Glomerular visceral epithelial cell (primary cell): ENCODE measurements at regions not wholly inside any gene's neighbourhood (a gene's known extent, or its start where the extent isn't known, plus 50 kb on each side); places are given as distances from the start of the nearest gene placed in this dataset.
"Not testable (repeated sequence)": the region's sequence is repeated elsewhere in the genome, so short reads cannot be mapped to it uniquely, and the experiment has no call there.

ENCODE experiments used
- DNase-seq: peaks from one replicate; pipeline ENCODE4 v3.0.0-alpha.2; 2016; ENCODE audit errors: extremely low spot score

DNA sequence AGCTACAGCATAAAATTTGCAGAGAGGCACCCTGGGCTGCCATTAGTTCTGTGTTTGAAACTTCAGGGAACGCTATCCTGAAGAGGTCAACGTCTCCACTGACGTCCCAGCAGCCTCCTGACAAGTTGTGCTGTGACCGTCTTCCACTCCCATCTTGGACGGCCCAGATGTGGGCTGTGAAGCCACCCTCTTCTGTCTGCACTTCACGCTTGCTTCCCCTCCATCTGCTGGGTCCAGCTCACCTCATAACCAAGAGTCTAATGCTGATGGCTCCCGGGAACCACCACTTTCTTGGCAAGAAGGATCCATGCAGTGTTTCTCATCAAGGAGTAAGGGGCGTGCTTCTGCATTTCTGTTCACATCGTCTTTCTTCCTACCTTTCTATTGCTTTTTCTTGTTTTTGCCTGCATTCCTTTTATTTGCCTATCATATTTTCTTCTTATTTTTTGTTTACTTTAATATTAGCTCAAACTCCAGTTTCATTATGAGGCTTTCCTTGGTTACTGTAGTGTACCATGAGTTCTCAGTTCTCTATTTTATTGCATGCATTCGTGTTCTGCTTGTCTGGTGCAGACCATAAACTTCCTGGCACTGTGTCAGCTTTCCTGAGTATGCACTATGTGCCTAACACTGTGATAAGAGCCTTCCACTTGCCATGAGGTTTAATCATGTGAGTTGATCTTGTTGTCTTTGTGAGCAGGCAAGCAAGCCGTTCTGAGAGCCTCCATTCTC is 631.8 kb upstream of the RAB6C start:
- no peak for DNase-seq

DNA sequence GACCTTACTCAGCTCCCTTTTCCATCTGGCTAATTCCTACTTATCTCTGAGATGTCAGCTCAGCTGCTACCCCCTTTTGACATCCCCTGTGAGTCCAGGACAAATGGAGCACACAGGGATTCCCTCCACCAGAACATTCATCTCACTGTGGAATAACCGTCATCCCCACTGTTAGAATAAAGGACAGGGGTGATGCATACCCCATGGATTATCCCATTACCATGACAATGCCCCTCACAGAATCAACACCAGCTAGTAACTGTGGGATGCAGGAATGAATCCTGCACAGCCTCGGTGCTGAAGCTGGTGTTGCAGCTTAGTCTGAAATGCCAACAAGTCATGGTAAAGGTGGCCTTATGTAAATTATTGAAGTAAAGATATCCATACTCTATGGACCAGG is 624.8 kb upstream of the RAB6C start:
- DNase-seq, result no peak

DNA sequence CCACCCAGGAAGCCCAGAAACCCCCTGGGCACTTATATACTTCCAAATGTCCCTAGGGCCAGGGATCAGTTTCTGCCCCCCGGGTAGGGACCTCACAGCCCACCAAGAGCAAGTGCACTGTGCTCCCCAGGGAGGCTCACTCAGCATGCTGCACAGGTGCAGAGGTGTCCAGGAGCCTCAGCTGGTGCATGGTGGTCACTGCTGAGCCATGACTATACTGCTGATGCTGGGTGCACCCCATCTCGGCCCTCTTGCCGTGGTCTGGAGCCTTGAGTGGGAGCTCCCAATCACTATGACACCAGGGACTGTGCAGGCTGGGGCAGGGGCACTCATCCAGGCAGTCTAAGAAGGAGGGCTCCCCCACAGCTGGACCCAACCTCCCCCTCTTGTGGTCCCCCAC is 617.8 kb upstream of the RAB6C start:
- DNase-seq, result no peak

DNA sequence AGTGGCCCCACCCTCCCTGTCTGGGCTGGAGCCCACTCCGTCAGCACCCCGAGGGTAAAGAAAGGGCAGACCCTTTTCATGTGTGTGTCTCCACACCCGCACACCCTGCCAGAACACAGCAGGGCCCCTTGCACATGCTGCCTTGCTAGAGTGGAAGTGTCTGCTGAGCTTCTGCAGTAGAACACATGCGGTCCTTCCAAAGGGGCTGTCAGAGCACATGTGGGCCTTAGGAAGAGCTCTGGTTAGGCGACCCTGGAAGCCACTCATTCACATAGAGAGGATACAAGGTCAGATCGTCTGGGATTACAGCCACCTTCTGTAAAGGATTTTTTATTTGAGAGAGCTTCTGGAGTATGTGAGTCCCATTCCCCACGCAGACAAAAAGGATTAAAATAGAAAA is 613.2 kb upstream of the RAB6C start:
- DNase-seq, result no peak

DNA sequence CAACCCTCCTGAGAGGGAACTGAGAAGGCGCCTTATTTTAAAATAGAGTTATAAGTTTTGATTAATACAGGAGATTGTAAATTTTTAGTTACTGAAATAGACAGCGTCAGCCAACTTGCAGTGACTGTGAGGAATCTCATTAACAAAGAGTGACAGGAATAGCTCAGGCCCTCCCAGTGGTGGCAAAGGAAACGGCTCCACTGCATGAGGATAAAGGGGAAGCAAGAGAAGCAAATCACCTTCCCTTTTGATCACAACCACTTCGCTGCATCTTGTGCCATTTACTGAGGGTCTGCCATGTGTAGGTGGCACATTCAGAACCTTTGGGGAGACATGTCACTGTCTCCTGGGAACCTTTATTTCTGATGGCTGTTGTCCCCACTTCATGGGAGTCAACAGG is 612.4 kb upstream of the RAB6C start:
- DNase-seq, result no peak

DNA sequence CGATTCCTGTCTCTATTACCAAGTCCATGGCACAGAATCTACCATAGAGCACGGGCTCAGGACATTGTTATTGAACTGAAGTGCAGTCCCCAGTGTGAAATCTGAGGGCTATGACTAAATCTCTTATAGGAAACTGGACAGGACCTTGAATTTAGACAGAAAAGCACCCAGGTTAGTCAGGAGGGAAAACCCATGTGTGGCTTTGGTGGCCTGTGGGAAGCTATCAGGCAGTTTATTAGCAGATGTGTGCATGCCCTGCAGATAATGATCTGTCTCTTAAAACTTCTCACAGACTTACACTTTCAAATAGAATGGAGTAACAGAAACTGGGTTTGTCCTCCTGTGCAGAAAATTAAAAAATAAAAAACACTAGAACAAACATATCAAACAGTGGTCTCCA is 610.0 kb upstream of the RAB6C start:
- no peak for DNase-seq

DNA sequence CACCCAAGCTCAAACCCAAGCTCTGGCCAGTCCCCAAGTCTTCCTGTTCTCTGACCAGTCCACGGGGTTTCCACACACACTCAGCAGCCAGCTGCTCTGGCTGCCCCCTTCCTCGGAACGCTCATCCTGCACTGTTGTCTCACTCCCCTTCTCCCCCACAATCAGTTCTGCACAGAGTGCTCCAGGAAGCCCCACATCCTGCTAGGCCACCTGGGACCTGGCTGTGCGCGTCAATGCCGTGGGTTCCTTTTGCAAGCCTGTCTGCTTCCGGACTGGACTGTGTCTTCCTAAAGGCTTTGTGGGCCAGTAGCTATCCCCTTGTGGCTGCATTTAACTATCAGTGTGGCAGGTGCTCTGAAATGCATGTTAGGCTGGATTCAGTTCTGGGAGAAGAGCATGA is 605.0 kb upstream of the RAB6C start:
- DNase-seq, result no peak

DNA sequence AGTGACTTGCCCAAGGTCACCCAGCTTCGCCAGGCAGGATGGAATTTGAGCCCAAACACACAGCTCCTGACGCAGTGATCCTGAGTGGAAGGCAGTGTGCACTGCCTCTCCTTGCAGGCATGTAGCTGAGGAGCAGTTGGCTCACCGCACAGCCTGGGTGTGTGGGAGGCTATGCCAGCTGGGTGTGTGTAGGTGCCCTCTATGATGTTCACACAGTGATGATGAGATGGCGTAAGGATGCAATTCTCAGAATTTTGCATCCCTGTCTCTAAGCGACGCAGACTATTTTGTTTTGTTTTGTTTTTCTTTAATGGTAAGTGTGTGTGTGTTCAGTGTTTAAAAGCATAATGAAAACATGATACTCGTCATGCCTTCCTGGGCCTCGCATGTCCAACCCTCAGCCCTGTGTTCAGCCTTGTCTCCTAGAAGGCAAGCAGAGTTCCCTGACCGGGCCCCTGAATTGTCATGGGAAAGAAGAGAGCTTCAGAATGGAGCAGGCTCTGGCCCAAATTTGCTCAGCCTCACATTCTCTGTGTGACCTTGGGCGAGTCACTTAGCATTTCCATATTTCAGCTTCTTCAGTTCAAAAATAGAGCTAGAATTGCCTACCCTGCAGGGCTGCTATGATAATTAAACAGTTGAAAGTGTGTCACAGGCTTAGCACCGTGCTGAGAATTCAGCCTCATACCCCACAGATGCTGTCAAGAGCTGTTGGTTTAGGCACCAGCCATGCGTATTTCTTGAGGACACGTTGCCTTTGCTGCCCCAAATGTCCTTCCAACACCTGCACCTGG is 603.6 kb upstream of the RAB6C start:
- DNase-seq, result no peak

DNA sequence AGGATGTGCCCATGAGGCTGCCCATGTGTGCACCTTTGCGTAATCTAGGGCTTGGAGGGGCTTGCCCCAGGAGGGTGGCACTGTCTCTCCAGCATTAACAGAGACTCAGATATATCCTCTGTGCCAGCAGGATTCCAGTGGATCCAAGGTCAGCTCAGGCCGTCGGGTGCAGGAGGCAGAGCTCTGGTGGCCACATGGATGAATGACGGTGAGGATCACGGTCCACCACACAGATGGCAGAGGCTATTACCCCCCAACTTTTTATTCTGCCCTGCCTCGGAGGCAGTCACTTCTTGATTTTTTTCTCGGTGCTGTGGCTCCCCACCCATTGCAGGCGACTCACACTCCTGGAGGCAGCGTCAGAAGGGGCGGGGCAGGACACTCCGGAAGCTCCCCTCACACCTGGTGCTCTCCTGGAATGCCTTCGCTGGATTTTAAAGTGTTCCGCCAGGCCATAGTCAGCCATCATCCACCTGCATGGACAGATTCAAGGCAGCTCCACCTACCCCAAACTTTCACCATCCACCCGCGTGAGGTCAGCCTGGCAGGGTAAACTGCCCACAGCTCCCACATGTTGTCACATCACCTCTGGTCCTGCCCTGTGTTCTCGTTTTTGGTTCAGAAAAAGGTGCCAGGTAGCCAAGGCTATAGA is 602.9 kb upstream of the RAB6C start:
- no peak for DNase-seq

DNA sequence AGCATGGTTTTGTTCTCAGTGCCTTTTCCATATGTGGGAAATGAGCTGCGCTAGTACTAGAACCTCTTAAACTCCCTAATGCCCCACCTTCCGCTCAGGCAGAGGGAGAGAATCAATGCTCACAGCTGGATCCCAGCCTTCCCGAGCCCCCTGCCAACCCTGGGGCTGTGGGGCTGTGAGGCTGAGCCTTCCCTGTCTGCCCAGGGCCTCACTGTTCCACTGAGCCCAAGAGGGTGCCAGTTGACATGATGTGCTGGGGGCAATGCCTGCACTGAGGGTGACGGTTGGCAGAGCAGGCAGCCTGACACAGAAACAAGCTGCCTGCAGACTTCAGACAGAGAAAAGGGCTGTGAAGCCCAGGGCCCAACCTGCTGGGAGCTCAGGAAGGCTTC is 602.4 kb upstream of the RAB6C start:
- DNase-seq, result no peak

DNA sequence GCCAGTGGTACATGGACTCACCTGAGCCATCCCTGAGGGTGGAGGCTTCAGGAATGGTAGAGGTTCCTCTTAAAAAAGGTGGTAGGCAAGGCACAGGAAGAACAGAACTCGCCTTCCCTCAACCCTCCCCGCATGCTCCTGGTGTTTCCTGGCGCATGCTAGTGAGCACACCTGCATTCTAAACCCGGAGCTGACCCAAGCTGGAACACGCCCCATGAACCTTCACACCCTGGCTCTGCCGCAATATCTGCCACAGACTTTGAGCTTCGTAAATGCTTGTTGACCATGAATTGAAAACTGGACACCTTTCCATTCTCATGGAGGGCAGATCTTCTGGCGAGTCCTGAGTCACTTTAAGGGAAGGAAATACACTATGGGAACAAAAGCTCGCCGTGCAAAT is 601.3 kb upstream of the RAB6C start:
- no peak for DNase-seq

DNA sequence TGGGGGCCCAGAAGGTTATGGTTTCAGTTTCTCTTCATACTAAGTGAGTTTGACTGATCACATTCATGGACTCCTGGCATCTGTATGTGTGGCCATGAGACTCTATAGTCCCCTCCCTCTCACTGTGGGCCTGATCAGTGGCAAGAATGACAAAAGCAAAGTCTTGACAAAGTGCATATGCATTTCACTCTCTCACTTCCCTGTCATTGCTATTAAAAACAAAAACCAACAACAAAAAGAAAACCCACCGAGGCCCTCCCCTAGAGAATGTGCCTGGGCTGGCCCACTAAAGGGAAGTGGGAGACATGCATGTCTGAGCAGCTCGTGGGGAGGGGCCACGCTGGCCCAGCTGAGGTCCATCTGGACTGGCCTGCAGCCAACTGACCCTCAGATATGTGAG is 600.1 kb upstream of the RAB6C start:
- DNase-seq, result no peak

DNA sequence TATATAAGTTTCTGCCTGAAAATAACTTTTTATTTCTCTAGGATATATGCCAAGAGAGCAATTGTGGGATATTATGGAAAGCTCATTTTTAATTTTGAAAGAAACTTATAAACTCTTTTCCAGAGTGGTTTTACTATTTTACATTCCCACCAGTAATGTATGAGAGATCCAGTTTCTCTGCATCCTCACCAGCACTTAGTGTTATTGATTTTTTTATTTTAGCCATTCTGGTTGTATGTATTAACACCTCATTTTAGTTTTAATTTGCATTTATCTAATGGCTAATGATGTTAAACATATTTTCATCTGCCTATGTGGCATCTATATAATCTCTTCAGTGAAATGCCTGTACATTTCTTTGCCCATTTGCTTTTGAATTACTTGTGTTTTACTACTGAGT is 597.7 kb upstream of the RAB6C start:
- no peak for DNase-seq

DNA sequence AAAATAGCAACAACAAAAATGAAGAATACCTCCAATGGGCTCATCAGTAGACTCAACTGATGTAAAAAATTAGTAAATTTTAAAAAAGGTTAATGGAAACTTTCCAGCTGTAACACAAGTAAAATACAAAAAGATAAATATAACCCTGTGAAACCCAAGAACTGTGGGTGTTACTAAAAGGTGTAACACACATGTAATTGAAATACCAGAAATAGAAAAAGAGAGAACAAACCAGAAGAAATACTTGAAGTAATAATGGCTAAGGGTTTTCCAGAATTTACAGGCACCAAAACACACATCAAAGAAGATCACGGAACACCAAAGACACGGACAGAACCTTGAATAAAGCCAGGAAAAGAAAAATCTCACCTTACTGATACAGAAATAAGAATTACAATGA is 590.6 kb upstream of the RAB6C start:
- no peak for DNase-seq

DNA sequence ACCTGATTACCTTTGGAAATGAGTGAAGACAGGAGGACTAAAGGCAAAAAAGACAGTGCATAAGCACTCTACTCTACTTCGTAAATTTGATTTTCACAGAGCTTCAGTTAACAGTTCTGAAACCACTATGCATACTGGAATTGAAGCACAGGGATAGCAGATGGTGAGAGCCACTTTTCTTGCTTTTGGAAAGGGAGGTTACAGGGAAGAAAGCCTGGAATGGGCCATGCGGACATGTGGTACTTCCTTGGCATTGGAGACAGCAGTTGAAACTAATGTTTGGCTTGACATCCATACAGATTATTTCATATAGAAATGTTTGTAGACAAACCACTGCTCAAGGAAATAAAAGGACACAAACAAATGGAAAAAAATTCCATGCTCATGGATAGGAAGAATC is 585.6 kb upstream of the RAB6C start:
- no peak for DNase-seq

DNA sequence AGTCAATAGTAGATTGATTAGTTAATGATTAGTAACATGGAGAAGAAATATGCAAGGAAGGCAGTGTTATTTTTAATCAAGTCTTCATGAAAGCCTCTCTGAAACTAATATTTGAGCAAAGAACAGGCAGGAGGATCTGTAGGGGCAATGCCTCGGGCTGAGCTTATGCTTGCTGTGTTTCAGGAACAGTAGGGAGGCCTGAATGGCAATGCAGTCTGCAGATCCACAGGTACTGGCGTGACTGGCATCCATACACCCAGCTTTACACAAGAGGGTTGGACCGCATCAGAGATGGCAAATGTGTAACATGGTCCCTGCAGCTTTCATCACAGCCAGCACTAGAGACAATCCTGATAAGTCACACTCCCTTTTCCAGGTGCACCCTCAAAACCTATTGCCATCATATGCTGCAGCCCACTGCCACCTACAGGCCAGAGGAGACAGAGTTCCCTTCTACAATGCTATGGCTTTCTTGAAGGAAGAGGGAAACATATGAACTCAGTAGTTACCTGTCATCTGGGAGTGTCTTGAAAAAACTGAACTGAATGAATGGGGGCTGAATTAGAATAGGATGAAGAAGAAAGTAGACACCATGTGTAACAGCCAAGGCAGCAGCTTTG is 582.4 kb upstream of the RAB6C start:
- DNase-seq, result no peak

DNA sequence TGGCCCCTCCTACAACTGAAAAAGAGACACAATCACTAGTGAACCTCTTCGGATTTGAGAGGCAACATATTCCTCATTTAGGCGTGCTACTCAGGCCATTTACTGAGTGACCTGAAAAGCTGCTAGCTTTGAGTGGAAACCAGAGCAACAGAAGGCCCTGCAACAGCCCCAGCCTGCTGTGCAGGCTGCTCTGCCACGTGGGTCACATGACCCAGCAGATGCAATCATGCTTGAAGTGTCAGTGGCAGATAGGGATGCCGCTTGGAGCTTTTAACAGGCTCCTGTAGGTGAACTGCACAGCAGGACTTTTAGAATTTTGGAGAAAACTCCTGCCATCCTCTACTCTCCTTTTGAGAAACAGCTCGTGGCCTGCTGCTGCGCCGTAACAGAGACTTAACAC is 578.6 kb upstream of the RAB6C start:
- no peak for DNase-seq

DNA sequence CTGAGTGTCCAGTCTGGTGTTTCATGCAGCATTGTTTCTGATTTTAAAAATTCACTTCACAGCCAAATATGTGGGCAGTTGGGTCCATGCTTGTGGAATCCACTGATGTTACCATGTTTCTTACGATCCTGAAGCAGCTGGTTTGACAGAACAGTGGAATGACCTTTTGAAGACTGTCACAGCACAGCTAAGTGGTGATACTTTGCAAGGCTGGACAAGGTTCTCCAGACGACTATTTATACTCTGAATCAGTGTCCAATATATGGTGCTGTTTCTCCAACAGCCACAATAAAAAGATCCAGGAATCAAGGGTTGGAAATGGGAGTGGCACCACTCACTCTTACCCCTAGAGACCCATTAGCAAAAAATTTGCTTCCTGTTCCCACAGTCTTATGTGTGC is 577.4 kb upstream of the RAB6C start:
- DNase-seq, result no peak

DNA sequence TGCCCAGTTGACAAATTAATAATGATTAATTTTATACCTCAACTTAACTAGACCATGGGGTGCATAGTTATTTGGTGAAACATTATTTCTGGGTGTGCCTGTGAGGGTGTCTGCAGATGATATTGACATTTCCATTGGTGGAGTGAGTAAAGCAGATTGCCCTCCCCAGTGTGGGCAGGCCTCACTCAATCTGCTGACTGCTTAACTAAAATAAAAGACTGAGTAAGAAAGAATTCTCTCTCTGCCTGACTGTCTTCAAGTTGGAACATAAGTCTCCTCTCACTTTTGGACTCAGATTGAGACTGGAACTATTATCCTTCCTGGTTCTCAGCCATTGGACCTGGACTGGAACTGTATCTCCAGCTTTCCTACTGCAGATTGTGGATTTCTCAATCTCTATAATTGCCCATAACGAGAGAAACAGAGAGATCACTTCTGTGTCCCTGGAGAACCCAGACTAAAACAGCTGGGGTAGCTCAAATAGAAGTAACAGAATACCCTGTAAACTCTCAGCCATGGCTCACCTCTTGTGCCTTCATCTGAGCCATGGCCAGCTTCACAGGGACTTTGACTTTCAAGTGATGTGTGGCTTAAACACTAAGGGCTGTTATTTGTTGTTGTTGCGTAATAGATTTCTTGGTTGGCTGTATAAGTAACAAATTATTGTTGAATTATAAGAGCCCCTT is 575.3 kb upstream of the RAB6C start:
- DNase-seq, result no peak

DNA sequence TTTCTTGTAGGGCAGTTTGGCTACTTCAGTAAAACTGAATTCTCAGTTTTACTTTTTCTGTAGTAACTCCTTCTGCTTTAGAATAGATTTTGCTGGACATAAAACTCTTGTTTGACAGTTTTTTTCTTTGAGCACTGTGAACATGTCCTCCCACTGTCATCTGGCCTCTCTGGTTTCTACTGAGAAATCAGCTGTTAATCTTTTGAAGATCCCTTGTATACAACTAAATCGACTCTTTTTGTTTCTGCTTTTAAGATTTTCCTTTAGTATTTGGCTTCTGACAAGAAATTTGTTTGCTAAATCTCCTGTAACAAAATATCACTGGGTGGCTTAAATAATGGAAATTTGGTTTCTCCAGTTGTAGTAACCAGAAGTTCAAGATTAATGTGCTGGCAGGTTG is 570.9 kb upstream of the RAB6C start:
- no peak for DNase-seq

DNA sequence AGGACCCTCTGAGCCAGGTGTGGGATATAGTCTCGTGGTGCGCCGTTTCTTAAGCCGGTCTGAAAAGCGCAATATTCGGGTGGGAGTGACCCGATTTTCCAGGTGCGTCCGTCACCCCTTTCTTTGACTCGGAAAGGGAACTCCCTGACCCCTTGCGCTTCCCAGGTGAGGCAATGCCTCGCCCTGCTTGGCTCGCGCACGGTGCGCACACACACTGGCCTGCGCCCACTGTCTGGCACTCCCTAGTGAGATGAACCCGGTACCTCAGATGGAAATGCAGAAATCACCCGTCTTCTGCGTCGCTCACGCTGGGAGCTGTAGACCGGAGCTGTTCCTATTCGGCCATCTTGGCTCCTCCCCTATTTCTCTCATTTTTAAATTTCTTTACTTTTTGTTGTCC is 562.4 kb upstream of the RAB6C start:
- DNase-seq, result not testable (repeated sequence)

DNA sequence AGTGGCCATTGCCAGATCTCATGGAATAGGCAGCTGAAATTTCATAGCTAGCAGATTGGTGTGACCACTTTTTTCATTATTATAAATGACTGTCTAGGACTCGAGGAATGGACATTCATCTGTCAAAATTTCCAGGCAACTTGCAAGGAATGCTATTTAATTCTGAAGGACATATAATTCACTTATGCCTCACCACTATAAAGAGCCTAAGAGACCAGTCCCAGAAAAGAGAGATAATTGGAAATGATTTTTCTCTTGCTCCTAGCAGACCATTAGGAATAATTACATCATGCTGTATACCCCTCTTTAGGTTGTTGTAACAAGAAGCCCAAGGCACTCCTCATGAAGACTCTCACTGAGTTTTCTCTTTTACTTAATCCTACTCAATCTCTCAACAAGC is 557.4 kb upstream of the RAB6C start:
- DNase-seq, result no peak
